Cardiac muscle cell (in vitro differentiated cells and primary cell): ENCODE measurements at regions not wholly inside any gene's neighbourhood (a gene's known extent, or its start where the extent isn't known, plus 50 kb on each side); places are given as distances from the start of the nearest gene placed in this dataset.
"Not testable (repeated sequence)": the region's sequence is repeated elsewhere in the genome, so short reads cannot be mapped to it uniquely, and the experiment has no call there.

Experiments used
- DNase-seq, 2 donors: peaks; one replicate each; pipeline versions ENCODE4 v3.0.0 to v3.0.0-alpha.2; 2010 to 2017; ENCODE audit warnings: low read depth in 1 of 2, low spot score in 1 of 2
- H3K27ac ChIP-seq: fragments of 200-600 bp; sonication (generic); 2 replicates; pipeline ENCODE4 v1.5.1; 2016
- H3K27me3 ChIP-seq: fragments of 200-600 bp; sonication (generic); 2 replicates; pipeline ENCODE4 v1.6.0; 2016; ENCODE audit warnings: control low read depth
- H3K36me3 ChIP-seq: fragments of 200-600 bp; sonication (generic); 2 replicates; pipeline ENCODE4 v1.5.1; 2016; ENCODE audit warnings: control low read depth
- H3K4me1 ChIP-seq: fragments of 200-600 bp; sonication (generic); 2 replicates; pipeline ENCODE4 v1.8.1; 2017; ENCODE audit warnings: low read depth, mild to moderate bottlenecking, mixed run types
- H3K4me3 ChIP-seq: fragments of 200-600 bp; sonication (generic); 2 replicates; pipeline ENCODE4 v1.5.1; 2016; ENCODE audit warnings: mild to moderate bottlenecking
- H3K9me3 ChIP-seq: fragments of 200-600 bp; sonication (generic); 2 replicates; pipeline ENCODE4 v1.5.1; 2017; ENCODE audit warnings: low read depth, mild to moderate bottlenecking, control low read depth
- TF ChIP-seq, protein P1 (sequence below): IDR thresholded peaks from 2 replicates; pipeline ENCODE4 v1.5.1; 2012; ENCODE audit warnings: low read depth, mild to moderate bottlenecking, low read length

DNA sequence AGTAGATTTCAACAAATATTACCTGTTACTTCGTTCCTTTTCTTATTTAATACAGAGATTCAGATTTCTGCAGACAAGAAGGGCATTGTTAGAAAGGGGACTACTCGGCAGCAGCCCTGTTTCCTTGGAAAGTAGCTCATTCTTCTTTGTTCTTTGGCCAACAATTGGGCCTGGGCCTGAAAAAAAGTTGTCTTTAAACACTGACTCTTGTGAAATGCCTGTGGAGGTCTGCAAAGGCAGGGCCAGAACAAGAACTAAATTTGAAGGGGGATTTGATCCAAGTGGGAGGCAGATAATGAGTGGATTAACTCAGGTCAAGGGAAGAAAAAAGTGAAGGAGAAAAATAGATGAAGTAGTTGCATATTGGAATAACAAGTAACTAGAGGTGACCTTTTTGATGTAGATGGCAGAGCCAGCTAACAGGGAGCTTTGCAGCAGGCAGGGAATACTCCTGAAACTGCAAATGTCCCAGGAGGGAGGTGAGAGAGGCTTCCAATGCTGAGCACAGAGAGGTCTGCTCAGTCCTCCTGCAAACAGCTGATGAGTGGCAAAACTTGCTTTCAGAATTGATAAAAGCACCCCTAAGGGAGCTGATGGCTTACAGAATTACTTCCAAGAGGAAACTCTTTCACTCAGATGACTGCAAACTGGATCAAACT is 393.2 kb upstream of the HS3ST1 start:
- Histone ChIP-seq H3K27ac (no peak overlapping the region), H3K9me3 (no peaks in the 10 kb centered on the region), H3K4me1 (no peaks in the 10 kb centered on the region), H3K36me3 (no peaks in the 10 kb centered on the region), H3K4me3 (no peak overlapping the region), H3K27me3 (no peaks in the 10 kb centered on the region)
- DNase-seq, result peak in 1 of 2 donors; percentile 39
- TF ChIP-seq, protein P1, sequence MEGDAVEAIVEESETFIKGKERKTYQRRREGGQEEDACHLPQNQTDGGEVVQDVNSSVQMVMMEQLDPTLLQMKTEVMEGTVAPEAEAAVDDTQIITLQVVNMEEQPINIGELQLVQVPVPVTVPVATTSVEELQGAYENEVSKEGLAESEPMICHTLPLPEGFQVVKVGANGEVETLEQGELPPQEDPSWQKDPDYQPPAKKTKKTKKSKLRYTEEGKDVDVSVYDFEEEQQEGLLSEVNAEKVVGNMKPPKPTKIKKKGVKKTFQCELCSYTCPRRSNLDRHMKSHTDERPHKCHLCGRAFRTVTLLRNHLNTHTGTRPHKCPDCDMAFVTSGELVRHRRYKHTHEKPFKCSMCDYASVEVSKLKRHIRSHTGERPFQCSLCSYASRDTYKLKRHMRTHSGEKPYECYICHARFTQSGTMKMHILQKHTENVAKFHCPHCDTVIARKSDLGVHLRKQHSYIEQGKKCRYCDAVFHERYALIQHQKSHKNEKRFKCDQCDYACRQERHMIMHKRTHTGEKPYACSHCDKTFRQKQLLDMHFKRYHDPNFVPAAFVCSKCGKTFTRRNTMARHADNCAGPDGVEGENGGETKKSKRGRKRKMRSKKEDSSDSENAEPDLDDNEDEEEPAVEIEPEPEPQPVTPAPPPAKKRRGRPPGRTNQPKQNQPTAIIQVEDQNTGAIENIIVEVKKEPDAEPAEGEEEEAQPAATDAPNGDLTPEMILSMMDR, result no peak

DNA sequence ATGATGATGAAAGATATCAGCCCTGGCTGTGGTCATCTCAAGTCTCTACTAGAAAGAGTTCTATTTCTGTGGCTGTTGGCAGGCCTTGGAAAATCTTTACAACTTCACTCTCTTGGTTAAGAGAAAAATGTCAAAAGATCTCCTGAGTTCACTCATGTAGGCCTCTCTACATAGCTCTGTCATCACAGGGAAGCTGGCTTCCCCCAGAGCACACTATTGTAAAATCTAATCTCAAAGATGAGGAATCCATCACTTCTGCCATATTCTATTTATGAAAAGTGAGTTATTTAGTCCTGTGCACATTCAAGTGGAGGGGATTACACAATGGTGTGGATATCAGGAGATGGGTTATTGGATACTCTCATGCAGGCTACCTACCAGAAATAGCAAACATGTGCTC is 388.4 kb upstream of the HS3ST1 start:
- Histone ChIP-seq H3K36me3 (no peaks in the 10 kb centered on the region), H3K27me3 (no peaks in the 10 kb centered on the region), H3K9me3 (no peaks in the 10 kb centered on the region), H3K27ac (no peak overlapping the region), H3K4me3 (no peak overlapping the region), H3K4me1 (no peaks in the 10 kb centered on the region)
- TF ChIP-seq, protein P1, result no peak
- DNase-seq, result no peak

DNA sequence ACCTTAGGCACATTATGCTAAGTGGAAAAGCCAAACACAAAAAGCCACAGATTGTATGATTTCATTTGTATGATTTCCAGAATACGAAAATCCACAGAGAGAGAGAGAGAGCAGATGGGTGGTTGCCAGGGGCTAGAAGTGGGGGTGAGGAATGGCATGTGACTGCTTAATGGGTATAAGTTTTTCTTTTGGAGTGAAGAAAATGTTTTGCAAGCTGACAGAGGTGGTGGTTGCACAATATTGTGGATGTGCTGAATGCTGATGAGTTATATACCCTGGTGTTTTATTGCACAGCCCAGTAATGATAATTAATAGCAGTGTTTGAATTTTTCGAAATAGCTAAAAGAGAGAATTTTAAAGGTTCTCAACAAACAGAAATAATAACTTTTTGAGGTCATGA is 386.1 kb upstream of the HS3ST1 start:
- no peak overlapping the region for H3K27ac ChIP-seq
- TF ChIP-seq, protein P1, result no peak
- DNase-seq, result peak in 1 of 2 donors; percentile 86
- H3K27me3 ChIP-seq, result no peaks in the 10 kb centered on the region
- H3K4me3 ChIP-seq, result no peak overlapping the region
- no peaks in the 10 kb centered on the region for H3K9me3 ChIP-seq
- H3K36me3 ChIP-seq, result no peaks in the 10 kb centered on the region
- no peaks in the 10 kb centered on the region for H3K4me1 ChIP-seq

DNA sequence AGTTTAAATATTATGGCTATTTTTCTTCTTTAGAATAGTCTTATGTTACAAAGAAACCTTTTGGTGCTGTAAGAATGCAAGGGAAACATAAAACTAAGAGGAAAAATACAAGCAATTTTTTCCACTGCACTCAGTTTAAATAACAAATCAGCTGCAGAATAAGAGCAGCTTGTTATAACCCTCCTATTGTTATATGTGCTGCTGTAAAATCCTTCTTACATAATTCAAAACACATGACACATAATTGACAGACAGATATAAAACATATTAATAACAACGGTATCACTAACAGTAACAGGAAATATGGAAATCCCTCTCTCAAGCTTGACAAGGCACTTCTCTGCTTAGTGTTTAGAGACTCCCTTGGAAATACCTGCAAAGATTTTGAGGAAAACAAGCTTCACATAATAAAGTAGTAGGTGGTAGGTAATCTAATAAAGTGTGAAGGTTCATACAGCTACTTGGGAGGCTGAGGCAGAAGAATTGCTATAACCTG is 385.3 kb upstream of the HS3ST1 start:
- H3K27ac ChIP-seq, result no peak overlapping the region
- H3K36me3 ChIP-seq, result no peaks in the 10 kb centered on the region
- DNase-seq, result no peak
- TF ChIP-seq, protein P1, result no peak
- H3K27me3 ChIP-seq, result no peaks in the 10 kb centered on the region
- H3K9me3 ChIP-seq, result no peaks in the 10 kb centered on the region
- H3K4me1 ChIP-seq, result no peaks in the 10 kb centered on the region
- no peak overlapping the region for H3K4me3 ChIP-seq

DNA sequence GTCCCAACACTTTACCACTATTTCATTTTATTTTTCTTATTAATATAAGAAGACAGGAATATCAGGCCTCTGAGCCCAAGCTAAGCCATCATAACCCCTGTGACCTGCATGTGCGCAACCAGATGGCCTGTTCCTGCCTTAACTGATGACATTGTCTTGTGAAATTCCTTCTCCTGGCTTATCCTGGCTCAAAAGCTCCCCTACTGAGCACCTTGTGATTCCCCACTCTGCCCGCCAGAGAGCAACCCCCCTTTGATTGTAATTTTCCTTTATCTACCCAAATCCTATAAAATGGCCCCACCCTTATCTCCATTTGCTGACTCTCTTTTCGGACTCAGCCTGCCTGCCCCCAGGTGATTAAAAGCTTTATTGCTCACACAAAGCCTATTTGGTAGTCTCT is 382.8 kb upstream of the HS3ST1 start:
- DNase-seq, H3K36me3 ChIP-seq, H3K4me3 ChIP-seq, H3K27ac ChIP-seq, H3K27me3 ChIP-seq, H3K9me3 ChIP-seq, H3K4me1 ChIP-seq: not testable (repeated sequence)

DNA sequence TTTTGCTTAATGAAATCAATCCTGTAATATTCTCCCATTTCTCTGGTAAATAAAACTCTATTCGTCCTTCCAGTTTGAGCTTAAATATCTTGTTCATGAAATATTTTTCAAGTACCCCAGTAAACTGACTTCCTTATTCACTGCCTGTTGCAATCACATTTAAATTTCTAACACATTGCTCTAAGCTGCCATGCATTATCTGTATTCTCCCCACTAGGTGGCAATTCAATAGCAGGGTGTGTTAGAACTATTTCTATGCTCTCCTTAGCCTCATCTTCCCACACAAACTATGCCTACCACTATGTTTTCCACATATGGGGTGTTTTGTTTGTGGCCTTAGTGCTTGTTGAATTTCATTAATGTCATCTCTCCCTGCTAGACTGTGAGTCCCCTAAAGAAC is 377.1 kb upstream of the HS3ST1 start:
- no peaks in the 10 kb centered on the region for H3K27me3 ChIP-seq
- TF ChIP-seq, protein P1, result peak; percentile 72
- H3K4me3 ChIP-seq, result no peak overlapping the region
- no peaks in the 10 kb centered on the region for H3K9me3 ChIP-seq
- H3K36me3 ChIP-seq, result no peaks in the 10 kb centered on the region
- no peaks in the 10 kb centered on the region for H3K4me1 ChIP-seq
- peak; percentile 23 to 88 for DNase-seq
- no peak overlapping the region for H3K27ac ChIP-seq
